Uterus (tissue), 3 donors: ENCODE measurements at regions not wholly inside any gene's neighbourhood (a gene's known extent, or its start where the extent isn't known, plus 50 kb on each side); places are given as distances from the start of the nearest gene placed in this dataset.

Experiments used
- DNase-seq, 2 donors: peaks; one replicate each; pipeline ENCODE4 v3.0.0-alpha.2; 2019 to 2020
- H3K27ac ChIP-seq, 2 donors: fragments of 200-600 bp; sonication (generic); 1 replicate in 1 of 2; 2 replicates in 1 of 2; pipeline ENCODE4 v1.5.1; 2016 to 2018
- H3K27me3 ChIP-seq, 2 donors: fragments of 200-600 bp; sonication (generic); one replicate each; pipeline ENCODE4 v1.5.1; 2018 to 2019; ENCODE audit warnings: control low read depth in 1 of 2
- H3K36me3 ChIP-seq, 2 donors: fragments of 200-600 bp; sonication (generic); one replicate each; pipeline ENCODE4 v1.5.1; 2019; ENCODE audit warnings: control low read depth in 1 of 2
- H3K4me1 ChIP-seq, 2 donors: fragments of 200-600 bp; sonication (generic); one replicate each; pipeline ENCODE4 v1.5.1; 2018 to 2019; ENCODE audit warnings: control low read depth in 1 of 2
- H3K4me3 ChIP-seq, 2 donors: fragments of 200-600 bp; sonication (generic); 1 replicate in 1 of 2; 2 replicates in 1 of 2; pipeline ENCODE4 v1.5.1; 2018 to 2019; ENCODE audit warnings: mild to moderate bottlenecking in 1 of 2
- H3K9me3 ChIP-seq, 2 donors: fragments of 200-600 bp; sonication (generic); one replicate each; pipeline ENCODE4 v1.5.1; 2019; ENCODE audit warnings: control low read depth in 1 of 2
- POLR2A ChIP-seq, 2 donors: fragments of 450-650 bp; IDR thresholded peaks; one replicate each; pipeline ENCODE4 v1.6.1; 2016; ENCODE audit warnings: antibody characterized with exemption in 2 of 2, mild to moderate bottlenecking in 1 of 2, moderate library complexity in 1 of 2
- intact Hi-C: fragments of 100-400 bp; cut with DNase I; formaldehyde crosslinking; loops from one replicate; pipeline ENCODE4 v1.15.1; 2023; ENCODE audit warnings: low total_unique reads
- TF ChIP-seq, protein P1 (sequence below), 4 experiments: fragments of 200-600 bp in 2 of 4; fragments of 450-650 bp in 2 of 4; sonication (generic) in 2 of 4; IDR thresholded peaks; one replicate each; pipeline ENCODE4 v1.5.1; 2016 to 2019; ENCODE audit warnings: antibody characterized with exemption in 4 of 4, mild to moderate bottlenecking in 2 of 4, moderate library complexity in 1 of 4
- donor health status: DM: yes; HTN: yes; CAD: no.

DNA sequence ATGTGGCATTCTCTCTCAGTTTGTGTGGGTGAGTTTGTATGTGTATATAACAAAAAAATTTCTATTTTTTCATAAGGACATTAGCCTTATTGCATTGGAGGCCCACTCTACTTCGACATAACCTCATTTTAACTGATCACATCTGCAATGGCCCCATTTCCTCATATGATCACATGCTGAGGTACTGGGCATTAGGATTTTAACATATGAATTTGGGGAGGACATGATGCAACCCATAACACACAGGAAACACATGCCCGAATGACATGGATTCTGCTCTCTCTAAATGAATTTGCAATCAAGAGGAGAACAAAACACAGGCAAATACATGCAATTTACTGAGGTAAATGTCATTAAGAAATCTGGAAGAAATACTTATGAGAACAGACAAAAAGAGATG, 92.1 kb upstream of the COX7C start:
- no peak overlapping the region for H3K4me3 ChIP-seq
- no peak overlapping the region for H3K27ac ChIP-seq
- H3K4me1 ChIP-seq = no peaks in the 10 kb centered on the region
- H3K27me3 ChIP-seq = no peaks in the 10 kb centered on the region
- intact Hi-C loops = no loop called here
- no peaks in the 10 kb centered on the region for H3K9me3 ChIP-seq
- no peaks in the 10 kb centered on the region for H3K36me3 ChIP-seq
- TF ChIP-seq, protein P1, sequence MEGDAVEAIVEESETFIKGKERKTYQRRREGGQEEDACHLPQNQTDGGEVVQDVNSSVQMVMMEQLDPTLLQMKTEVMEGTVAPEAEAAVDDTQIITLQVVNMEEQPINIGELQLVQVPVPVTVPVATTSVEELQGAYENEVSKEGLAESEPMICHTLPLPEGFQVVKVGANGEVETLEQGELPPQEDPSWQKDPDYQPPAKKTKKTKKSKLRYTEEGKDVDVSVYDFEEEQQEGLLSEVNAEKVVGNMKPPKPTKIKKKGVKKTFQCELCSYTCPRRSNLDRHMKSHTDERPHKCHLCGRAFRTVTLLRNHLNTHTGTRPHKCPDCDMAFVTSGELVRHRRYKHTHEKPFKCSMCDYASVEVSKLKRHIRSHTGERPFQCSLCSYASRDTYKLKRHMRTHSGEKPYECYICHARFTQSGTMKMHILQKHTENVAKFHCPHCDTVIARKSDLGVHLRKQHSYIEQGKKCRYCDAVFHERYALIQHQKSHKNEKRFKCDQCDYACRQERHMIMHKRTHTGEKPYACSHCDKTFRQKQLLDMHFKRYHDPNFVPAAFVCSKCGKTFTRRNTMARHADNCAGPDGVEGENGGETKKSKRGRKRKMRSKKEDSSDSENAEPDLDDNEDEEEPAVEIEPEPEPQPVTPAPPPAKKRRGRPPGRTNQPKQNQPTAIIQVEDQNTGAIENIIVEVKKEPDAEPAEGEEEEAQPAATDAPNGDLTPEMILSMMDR (IDR thresholded peaks at IDR 0.05) = no peak
- no peak for TF ChIP-seq POLR2A (IDR thresholded peaks at IDR 0.05)
- no peak for DNase-seq

DNA sequence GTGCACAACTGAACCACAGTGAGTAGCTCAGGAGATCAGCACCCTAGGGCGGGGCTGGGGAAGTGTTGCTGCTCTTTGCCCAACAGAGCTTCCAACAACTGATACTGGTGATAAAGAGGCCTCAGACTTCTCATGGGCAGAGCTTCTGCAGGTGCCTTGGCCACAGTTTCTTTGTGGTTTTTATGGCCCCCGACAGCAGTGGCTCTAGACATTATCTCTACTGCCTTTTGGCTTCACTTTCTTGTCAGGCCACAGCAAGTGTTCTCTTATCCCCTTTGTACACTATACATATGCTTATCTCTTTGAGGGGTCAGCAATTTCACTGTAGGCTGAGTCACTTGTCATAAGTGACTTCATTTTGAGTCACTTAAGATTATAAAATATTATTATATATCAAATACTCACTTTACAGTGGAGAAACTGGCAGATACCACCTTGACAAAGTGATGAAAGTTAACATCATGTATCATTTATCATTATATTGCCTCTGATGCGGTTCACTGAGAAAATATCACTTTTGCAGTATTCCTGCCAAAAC, 90.9 kb upstream of the COX7C start:
- no peak for DNase-seq
- no peaks in the 10 kb centered on the region for H3K9me3 ChIP-seq
- intact Hi-C loops = no loop called here

DNA sequence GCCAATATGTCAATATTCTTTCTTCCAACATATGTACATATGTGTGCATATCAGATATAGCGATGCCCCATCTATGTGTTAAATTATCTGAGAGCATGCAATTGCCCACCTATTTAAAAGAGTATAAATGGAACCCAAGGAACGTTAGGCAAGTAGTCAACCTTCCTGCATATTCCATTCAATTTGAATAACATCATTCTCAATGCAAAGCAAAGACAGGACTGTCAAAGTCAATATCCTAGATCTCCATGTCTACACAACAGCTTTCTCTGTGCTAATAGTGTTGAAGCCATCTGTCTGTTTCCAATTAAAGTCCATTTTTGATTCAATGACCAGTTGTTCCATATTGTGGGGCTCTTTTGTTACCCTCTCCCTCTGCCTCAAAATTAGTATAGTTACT, 85.3 kb upstream of the COX7C start:
- intact Hi-C loops = no loop called here
- Histone ChIP-seq H3K27me3 (no peaks in the 10 kb centered on the region), H3K9me3 (no peaks in the 10 kb centered on the region), H3K27ac (no peak overlapping the region), H3K36me3 (no peaks in the 10 kb centered on the region), H3K4me3 (no peak overlapping the region), H3K4me1 (no peaks in the 10 kb centered on the region)
- TF ChIP-seq POLR2A (IDR thresholded peaks at IDR 0.05) = no peak
- TF ChIP-seq, protein P1 (IDR thresholded peaks at IDR 0.05) = no peak
- DNase-seq = no peak

More for the DNA sequence above, 90.9 kb upstream of the COX7C start:
- Histone ChIP-seq H3K4me3 (no peak overlapping the region), H3K27me3 (no peaks in the 10 kb centered on the region), H3K27ac (no peak overlapping the region), H3K36me3 (no peaks in the 10 kb centered on the region), H3K4me1 (no peaks in the 10 kb centered on the region)
- TF ChIP-seq, protein P1 (IDR thresholded peaks at IDR 0.05) = no peak
- no peak for TF ChIP-seq POLR2A (IDR thresholded peaks at IDR 0.05)

DNA sequence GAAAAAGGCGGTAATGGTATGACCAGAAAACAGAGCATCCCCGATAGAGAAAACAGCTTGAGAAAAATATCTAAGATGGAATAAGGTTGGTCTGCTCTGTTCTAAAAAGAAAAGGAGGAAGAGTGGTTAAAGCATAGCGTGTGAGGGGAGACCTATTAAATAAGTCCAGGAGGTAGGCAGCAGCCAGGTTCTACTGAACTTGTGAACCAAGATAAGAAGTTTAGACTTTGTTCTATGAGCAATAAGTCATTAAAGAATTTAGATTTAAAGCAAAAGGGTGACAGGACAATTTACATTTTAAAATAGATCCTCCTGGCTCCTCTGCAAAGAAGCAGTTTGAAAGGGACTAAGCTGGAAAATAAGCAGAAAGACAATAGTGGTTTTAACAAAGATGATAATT, 81.3 kb upstream of the COX7C start:
- TF ChIP-seq, protein P1 (IDR thresholded peaks at IDR 0.05) = no peak
- no peak for TF ChIP-seq POLR2A (IDR thresholded peaks at IDR 0.05)
- Histone ChIP-seq H3K4me3 (no peak overlapping the region), H3K36me3 (no peaks in the 10 kb centered on the region), H3K9me3 (no peaks in the 10 kb centered on the region), H3K4me1 (no peaks in the 10 kb centered on the region), H3K27me3 (no peaks in the 10 kb centered on the region), H3K27ac (no peak overlapping the region)
- no peak for DNase-seq
- intact Hi-C loops = no loop called here

DNA sequence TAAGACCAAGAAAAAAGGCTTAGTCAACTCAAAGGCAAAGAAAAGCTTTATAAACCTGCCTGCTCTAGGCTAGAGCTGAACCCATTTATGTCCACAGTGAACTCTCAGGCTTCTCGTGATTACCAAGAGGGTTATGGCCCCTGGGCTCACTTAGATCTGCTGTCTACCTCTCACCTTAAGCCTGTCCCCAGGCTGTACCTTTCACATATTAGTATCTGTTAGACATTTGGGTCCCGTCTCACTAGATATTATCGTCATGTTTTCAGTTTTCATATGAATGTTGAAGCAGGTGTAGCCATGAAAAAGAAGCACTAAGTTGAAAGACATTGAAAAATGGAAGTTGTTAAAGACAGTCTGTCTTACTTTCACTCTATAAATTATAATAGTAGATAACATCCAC, 75.2 kb upstream of the COX7C start:
- intact Hi-C loops = no loop called here
- TF ChIP-seq, protein P1 (IDR thresholded peaks at IDR 0.05) = no peak
- TF ChIP-seq POLR2A (IDR thresholded peaks at IDR 0.05) = no peak
- H3K27me3 ChIP-seq = no peaks in the 10 kb centered on the region
- no peaks in the 10 kb centered on the region for H3K9me3 ChIP-seq
- H3K27ac ChIP-seq = no peak overlapping the region
- H3K4me1 ChIP-seq = no peaks in the 10 kb centered on the region
- no peak for DNase-seq
- no peak overlapping the region for H3K4me3 ChIP-seq
- H3K36me3 ChIP-seq = no peaks in the 10 kb centered on the region
